Neuronal stem cell (in vitro differentiated cells): ENCODE measurements at regions not wholly inside any gene's neighbourhood (a gene's known extent, or its start where the extent isn't known, plus 50 kb on each side); places are given as distances from the start of the nearest gene placed in this dataset.

ENCODE experiments used
- DNase-seq: peaks from one replicate; pipeline ENCODE4 v3.0.0-alpha.2; 2013; ENCODE audit warnings: low spot score
- H2AFZ ChIP-seq: one replicate; pipeline ENCODE4 v1.6.1; 2013; ENCODE audit warnings: mild to moderate bottlenecking, low read length, inconsistent platforms
- H2AK5ac ChIP-seq: 2 replicates; pipeline ENCODE4 v1.6.1; 2013; ENCODE audit warnings: low read depth, mild to moderate bottlenecking, inconsistent platforms, low read length, moderate library complexity, mixed read lengths
- H2BK120ac ChIP-seq: 2 replicates; pipeline ENCODE4 v1.6.1; 2013; ENCODE audit warnings: low read depth, mild to moderate bottlenecking, inconsistent platforms, low read length, moderate library complexity, mixed read lengths
- H2BK12ac ChIP-seq: one replicate; pipeline ENCODE4 v1.6.1; 2013; ENCODE audit warnings: low read length, inconsistent platforms
- H2BK15ac ChIP-seq: 2 replicates; pipeline ENCODE4 v1.6.1; 2013; ENCODE audit warnings: mild to moderate bottlenecking, low read length, inconsistent platforms, mixed read lengths
- H2BK5ac ChIP-seq: one replicate; pipeline ENCODE4 v1.6.1; 2013; ENCODE audit warnings: inconsistent platforms, mild to moderate bottlenecking, low read length, moderate library complexity
- H3K14ac ChIP-seq: one replicate; pipeline ENCODE4 v1.6.1; 2013; ENCODE audit warnings: low read length, inconsistent platforms
- H3K18ac ChIP-seq: 2 replicates; pipeline ENCODE4 v1.6.1; 2013; ENCODE audit warnings: low read length, inconsistent platforms
- H3K23ac ChIP-seq: 2 replicates; pipeline ENCODE4 v1.6.1; 2013; ENCODE audit warnings: low read depth, mild to moderate bottlenecking, mixed read lengths, low read length, inconsistent platforms; ENCODE audit not compliant: poor library complexity
- H3K27ac ChIP-seq: replicated peaks from 3 replicates; pipeline ENCODE4 v1.5.1; 2013; ENCODE audit warnings: low read length, inconsistent platforms
- H3K27me3 ChIP-seq, 3 experiments: 2 replicates each; pipeline ENCODE4 v1.6.1; 2013; ENCODE audit warnings: low read length in 3 of 3, mild to moderate bottlenecking in 2 of 3, inconsistent platforms in 1 of 3, low read depth in 1 of 3, mixed read lengths in 1 of 3, moderate library complexity in 1 of 3; ENCODE audit not compliant: control insufficient read depth in 3 of 3, insufficient read depth in 3 of 3
- H3K36me3 ChIP-seq, 2 donors: replicated peaks in 1 of 2; 2 replicates each; pipeline ENCODE4 v1.6.1; 2013; ENCODE audit warnings: low read length in 2 of 2; ENCODE audit not compliant: control insufficient read depth in 2 of 2, insufficient read depth in 2 of 2
- H3K4ac ChIP-seq: 2 replicates; pipeline ENCODE4 v1.6.1; 2013; ENCODE audit warnings: inconsistent platforms, mild to moderate bottlenecking, low read length, moderate library complexity
- H3K4me1 ChIP-seq, 2 donors: 1 replicate in 1 of 2; 2 replicates in 1 of 2; pipeline ENCODE4 v1.6.1; 2013; ENCODE audit warnings: low read length in 2 of 2, low read depth in 1 of 2; ENCODE audit not compliant: control insufficient read depth in 2 of 2, insufficient read depth in 1 of 2
- H3K4me2 ChIP-seq: one replicate; pipeline ENCODE4 v1.6.1; 2013; ENCODE audit warnings: mild to moderate bottlenecking, low read length, inconsistent platforms; ENCODE audit not compliant: insufficient read depth, poor library complexity, severe bottlenecking
- H3K4me3 ChIP-seq, 2 donors: 2 replicates each; pipeline ENCODE4 v1.5.1; 2013; ENCODE audit warnings: low read length in 2 of 2, mild to moderate bottlenecking in 2 of 2, inconsistent platforms in 1 of 2, moderate library complexity in 1 of 2
- H3K79me1 ChIP-seq: one replicate; pipeline ENCODE4 v1.6.1; 2013; ENCODE audit warnings: low read depth, mild to moderate bottlenecking, inconsistent platforms, low read length, moderate library complexity
- H3K9ac ChIP-seq: one replicate; pipeline ENCODE4 v1.6.1; 2013; ENCODE audit warnings: mild to moderate bottlenecking, low read depth, low read length, inconsistent platforms; ENCODE audit not compliant: poor library complexity
- H3K9me3 ChIP-seq, 2 donors: replicated peaks in 1 of 2; 2 replicates each; pipeline versions ENCODE3 to v1.6.1; 2013; ENCODE audit warnings: low read length in 2 of 2, mild to moderate bottlenecking in 2 of 2, inconsistent platforms in 1 of 2, low read depth in 1 of 2, mixed read lengths in 1 of 2, moderate library complexity in 1 of 2; ENCODE audit not compliant: control insufficient read depth in 2 of 2, insufficient read depth in 1 of 2
- H4K8ac ChIP-seq: one replicate; pipeline ENCODE4 v1.6.1; 2013; ENCODE audit warnings: low read depth, mild to moderate bottlenecking, inconsistent platforms, low read length, moderate library complexity
- H4K91ac ChIP-seq: one replicate; pipeline ENCODE4 v1.6.1; 2013; ENCODE audit warnings: low read length, low read depth, mild to moderate bottlenecking, inconsistent platforms; ENCODE audit not compliant: poor library complexity
- WGBS, 2 donors: extraction: QIAGEN DNeasy Blood & Tissue Kit; methylation state at CpG; one replicate each; pipeline ENCODE4 v1.1.7; 2013; ENCODE audit warnings: missing lambda C conversion rate in 2 of 2, mixed read lengths in 1 of 2; ENCODE audit not compliant: insufficient read length in 2 of 2, insufficient replicate concordance in 1 of 2; ENCODE audit errors: extremely low coverage in 2 of 2; 5-methylcytosine and 5-hydroxymethylcytosine counted together

- no peak overlapping the region for H4K8ac ChIP-seq
- H3K9me3 ChIP-seq = peaks cover 2 to 18% of the 10 kb centered on the region in 2 donors
- no peak overlapping the region for H2AK5ac ChIP-seq
- no peak overlapping the region for H2BK12ac ChIP-seq
- no peak overlapping the region for H3K4ac ChIP-seq
- no peak overlapping the region for H3K27ac ChIP-seq
- no peaks in the 10 kb centered on the region for H3K79me1 ChIP-seq
- H3K23ac ChIP-seq = no peak overlapping the region
- H4K91ac ChIP-seq = no peak overlapping the region
- H2BK120ac ChIP-seq = no peak overlapping the region
- no peaks in the 10 kb centered on the region for H3K4me1 ChIP-seq
- no peak overlapping the region for H2AFZ ChIP-seq
- no peak overlapping the region for H3K4me3 ChIP-seq
- no peak for DNase-seq
- no peak overlapping the region for H2BK5ac ChIP-seq
- H3K18ac ChIP-seq = no peak overlapping the region
- peaks cover 0 to 4% (median 0%) of the 10 kb centered on the region in 3 experiments for H3K27me3 ChIP-seq
- no peak overlapping the region for H3K9ac ChIP-seq
- H2BK15ac ChIP-seq = no peak overlapping the region
- H3K36me3 ChIP-seq = no peaks in the 10 kb centered on the region
- no CpG with 5 or more reads among the region's 5 CpGs for WGBS, 2 donors
- no peak overlapping the region for H3K14ac ChIP-seq
- no peak overlapping the region for H3K4me2 ChIP-seq
These were observed 126.0 kb upstream of the IRX2 start for GRCh38 chr5:2877522-2877921.

- H2BK12ac ChIP-seq = no peak overlapping the region
- H3K18ac ChIP-seq = no peak overlapping the region
- H3K27ac ChIP-seq = no peak overlapping the region
- peaks cover 2 to 18% of the 10 kb centered on the region in 2 donors for H3K9me3 ChIP-seq
- no peak for DNase-seq
- no peak overlapping the region for H3K4ac ChIP-seq
- no peaks in the 10 kb centered on the region for H3K4me1 ChIP-seq
- no peaks in the 10 kb centered on the region for H3K36me3 ChIP-seq
- no peak overlapping the region for H2BK5ac ChIP-seq
- H3K23ac ChIP-seq = no peak overlapping the region
- no peak overlapping the region for H2AFZ ChIP-seq
- no peak overlapping the region for H4K91ac ChIP-seq
- no peak overlapping the region for H3K4me3 ChIP-seq
- H4K8ac ChIP-seq = no peak overlapping the region
- peaks cover 0 to 4% (median 0%) of the 10 kb centered on the region in 3 experiments for H3K27me3 ChIP-seq
- no peak overlapping the region for H3K4me2 ChIP-seq
- H3K9ac ChIP-seq = no peak overlapping the region
- no peak overlapping the region for H3K14ac ChIP-seq
- no peak overlapping the region for H2BK120ac ChIP-seq
- no peaks in the 10 kb centered on the region for H3K79me1 ChIP-seq
- H2BK15ac ChIP-seq = no peak overlapping the region
- no peak overlapping the region for H2AK5ac ChIP-seq
- WGBS, 2 donors = no CpG with 5 or more reads among the region's 6 CpGs
These were observed 124.7 kb upstream of the IRX2 start for GRCh38 chr5:2876183-2876582.

- H2BK12ac ChIP-seq = no peak overlapping the region
- peaks cover 2 to 3% of the 10 kb centered on the region in 2 donors for H3K9me3 ChIP-seq
- H3K4me1 ChIP-seq = no peaks in the 10 kb centered on the region
- H3K4ac ChIP-seq = no peak overlapping the region
- H4K8ac ChIP-seq = no peak overlapping the region
- no peak overlapping the region for H3K9ac ChIP-seq
- H3K79me1 ChIP-seq = no peaks in the 10 kb centered on the region
- DNase-seq = no peak
- H3K27me3 ChIP-seq = peaks cover 0 to 4% (median 0%) of the 10 kb centered on the region in 3 experiments
- no peak overlapping the region for H2AK5ac ChIP-seq
- no peak overlapping the region for H3K23ac ChIP-seq
- H2BK15ac ChIP-seq = no peak overlapping the region
- no peaks in the 10 kb centered on the region for H3K36me3 ChIP-seq
- H2AFZ ChIP-seq = no peak overlapping the region
- no peak overlapping the region for H3K4me3 ChIP-seq
- no peak overlapping the region for H2BK120ac ChIP-seq
- no peak overlapping the region for H3K4me2 ChIP-seq
- H3K27ac ChIP-seq = no peak overlapping the region
- H2BK5ac ChIP-seq = no peak overlapping the region
- no peak overlapping the region for H3K18ac ChIP-seq
- H3K14ac ChIP-seq = no peak overlapping the region
- WGBS, 2 donors = no CpG with 5 or more reads among the region's 6 CpGs
- no peak overlapping the region for H4K91ac ChIP-seq
These were observed 122.6 kb upstream of the IRX2 start for GRCh38 chr5:2874099-2874498.

GRCh38 chr5:2872676-2873075, 121.2 kb upstream of the IRX2 start:
- WGBS, 2 donors = no CpG with 5 or more reads among the region's 8 CpGs

More at GRCh38 chr5:2872676-2873075, 121.2 kb upstream of the IRX2 start:
- no peak overlapping the region for H2BK12ac ChIP-seq
- no peak overlapping the region for H4K91ac ChIP-seq
- H2BK5ac ChIP-seq = no peak overlapping the region
- H3K27ac ChIP-seq = no peak overlapping the region
- no peak for DNase-seq
- H3K4me3 ChIP-seq = no peak overlapping the region
- peaks cover 2% of the 10 kb centered on the region in 2 donors for H3K9me3 ChIP-seq
- no peak overlapping the region for H3K4ac ChIP-seq
- no peaks in the 10 kb centered on the region for H3K36me3 ChIP-seq
- H3K4me1 ChIP-seq = no peaks in the 10 kb centered on the region
- H3K4me2 ChIP-seq = no peak overlapping the region
- no peak overlapping the region for H3K23ac ChIP-seq
- H2AK5ac ChIP-seq = no peak overlapping the region
- no peak overlapping the region for H3K9ac ChIP-seq
- no peak overlapping the region for H3K18ac ChIP-seq
- no peak overlapping the region for H2BK15ac ChIP-seq
- no peak overlapping the region for H2AFZ ChIP-seq
- H4K8ac ChIP-seq = no peak overlapping the region
- H2BK120ac ChIP-seq = no peak overlapping the region
- H3K14ac ChIP-seq = no peak overlapping the region
- H3K27me3 ChIP-seq = peaks cover 0 to 4% (median 0%) of the 10 kb centered on the region in 3 experiments
- no peaks in the 10 kb centered on the region for H3K79me1 ChIP-seq
